Lower lobe of right lung (tissue), 2 donors: ENCODE measurements at regions not wholly inside any gene's neighbourhood (a gene's known extent, or its start where the extent isn't known, plus 50 kb on each side); places are given as distances from the start of the nearest gene placed in this dataset.

Experiments used
- ATAC-seq, 2 donors: fragments of 200-7000 bp; cut with Tn5 transposase; one replicate each; pipeline ENCODE4 v1.9.1; 2020 to 2022; ENCODE audit warnings: mild to moderate bottlenecking in 2 of 2, moderate library complexity in 2 of 2
- DNase-seq: peaks from one replicate; pipeline ENCODE4 v3.0.0-alpha.2; 2020
- H3K27ac ChIP-seq: fragments of 200-600 bp; one replicate; pipeline ENCODE4 v1.8.0; 2022
- H3K27me3 ChIP-seq: fragments of 200-600 bp; one replicate; pipeline ENCODE4 v1.8.0; 2022; ENCODE audit warnings: low read depth
- H3K36me3 ChIP-seq: fragments of 200-600 bp; one replicate; pipeline ENCODE4 v1.8.0; 2022; ENCODE audit warnings: mild to moderate bottlenecking
- H3K4me1 ChIP-seq: fragments of 200-600 bp; one replicate; pipeline ENCODE4 v1.8.0; 2022
- H3K4me3 ChIP-seq: fragments of 200-600 bp; one replicate; pipeline ENCODE4 v1.8.0; 2022; ENCODE audit warnings: mild to moderate bottlenecking
- H3K9me3 ChIP-seq: fragments of 200-600 bp; one replicate; pipeline ENCODE4 v1.8.0; 2022
- intact Hi-C: fragments of 100-400 bp; cut with DNase I; formaldehyde crosslinking; loops from one replicate; pipeline ENCODE4 v1.11.0; 2022
- TF ChIP-seq, protein P1 (sequence below): fragments of 200-600 bp; IDR thresholded peaks from one replicate; pipeline ENCODE4 v1.8.0; 2022; ENCODE audit warnings: antibody characterized with exemption, mild to moderate bottlenecking
- donor health status: DM: no; HTN: yes; CAD: no; lungs with severe emphysema.

DNA sequence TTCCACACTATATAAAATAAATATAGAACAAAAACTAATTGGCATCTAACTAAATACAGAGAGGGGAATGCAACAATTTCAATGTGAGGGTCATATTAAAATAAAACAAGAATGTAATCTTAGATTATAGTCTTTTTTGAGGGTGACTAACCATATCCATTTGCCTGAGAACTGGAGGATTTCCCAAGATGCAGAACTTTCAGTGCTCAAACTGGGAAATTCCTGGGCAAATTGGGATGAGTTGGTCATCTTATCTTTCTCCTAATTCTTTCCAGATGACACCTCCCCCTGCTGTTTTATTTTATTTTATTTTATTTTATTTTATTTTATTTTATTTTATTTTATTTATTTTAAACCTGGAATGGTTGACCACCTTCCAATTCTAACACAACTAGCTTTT, 846.2 kb downstream of the SLC4A3 start:
- no peaks in the 10 kb centered on the region for H3K4me1 ChIP-seq
- ATAC-seq, result no peak
- no peak for DNase-seq
- no peaks in the 10 kb centered on the region for H3K27me3 ChIP-seq
- intact Hi-C loops, result no loop called here
- H3K27ac ChIP-seq, result no peak overlapping the region
- H3K4me3 ChIP-seq, result no peak overlapping the region
- no peaks in the 10 kb centered on the region for H3K9me3 ChIP-seq
- TF ChIP-seq, protein P1, sequence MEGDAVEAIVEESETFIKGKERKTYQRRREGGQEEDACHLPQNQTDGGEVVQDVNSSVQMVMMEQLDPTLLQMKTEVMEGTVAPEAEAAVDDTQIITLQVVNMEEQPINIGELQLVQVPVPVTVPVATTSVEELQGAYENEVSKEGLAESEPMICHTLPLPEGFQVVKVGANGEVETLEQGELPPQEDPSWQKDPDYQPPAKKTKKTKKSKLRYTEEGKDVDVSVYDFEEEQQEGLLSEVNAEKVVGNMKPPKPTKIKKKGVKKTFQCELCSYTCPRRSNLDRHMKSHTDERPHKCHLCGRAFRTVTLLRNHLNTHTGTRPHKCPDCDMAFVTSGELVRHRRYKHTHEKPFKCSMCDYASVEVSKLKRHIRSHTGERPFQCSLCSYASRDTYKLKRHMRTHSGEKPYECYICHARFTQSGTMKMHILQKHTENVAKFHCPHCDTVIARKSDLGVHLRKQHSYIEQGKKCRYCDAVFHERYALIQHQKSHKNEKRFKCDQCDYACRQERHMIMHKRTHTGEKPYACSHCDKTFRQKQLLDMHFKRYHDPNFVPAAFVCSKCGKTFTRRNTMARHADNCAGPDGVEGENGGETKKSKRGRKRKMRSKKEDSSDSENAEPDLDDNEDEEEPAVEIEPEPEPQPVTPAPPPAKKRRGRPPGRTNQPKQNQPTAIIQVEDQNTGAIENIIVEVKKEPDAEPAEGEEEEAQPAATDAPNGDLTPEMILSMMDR, result no peak
- no peaks in the 10 kb centered on the region for H3K36me3 ChIP-seq

DNA sequence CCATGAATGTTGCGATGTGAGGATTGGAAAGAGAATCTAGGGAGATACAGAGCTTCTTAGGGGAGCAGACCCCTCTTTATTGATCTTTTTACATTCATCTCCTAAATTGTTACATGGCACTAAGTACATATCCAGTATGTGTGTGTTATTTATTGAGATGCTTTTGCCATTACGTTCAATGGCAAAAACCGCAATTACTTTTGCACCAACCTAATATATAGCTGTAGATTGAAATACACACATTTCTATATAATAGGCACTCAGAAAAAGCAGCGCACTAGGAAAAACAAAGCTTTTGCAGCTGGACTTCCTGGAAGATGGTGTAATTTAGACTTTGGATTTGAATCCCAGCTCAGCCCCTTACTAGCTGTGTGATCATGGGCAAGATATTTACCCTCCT, 849.4 kb downstream of the SLC4A3 start:
- DNase-seq (no peak), ATAC-seq (no peak)
- Histone ChIP-seq H3K4me1 (no peaks in the 10 kb centered on the region), H3K36me3 (no peaks in the 10 kb centered on the region), H3K27me3 (no peaks in the 10 kb centered on the region), H3K4me3 (no peak overlapping the region), H3K27ac (no peak overlapping the region), H3K9me3 (no peaks in the 10 kb centered on the region)
- TF ChIP-seq, protein P1, result no peak
- intact Hi-C loops, result no loop called here

DNA sequence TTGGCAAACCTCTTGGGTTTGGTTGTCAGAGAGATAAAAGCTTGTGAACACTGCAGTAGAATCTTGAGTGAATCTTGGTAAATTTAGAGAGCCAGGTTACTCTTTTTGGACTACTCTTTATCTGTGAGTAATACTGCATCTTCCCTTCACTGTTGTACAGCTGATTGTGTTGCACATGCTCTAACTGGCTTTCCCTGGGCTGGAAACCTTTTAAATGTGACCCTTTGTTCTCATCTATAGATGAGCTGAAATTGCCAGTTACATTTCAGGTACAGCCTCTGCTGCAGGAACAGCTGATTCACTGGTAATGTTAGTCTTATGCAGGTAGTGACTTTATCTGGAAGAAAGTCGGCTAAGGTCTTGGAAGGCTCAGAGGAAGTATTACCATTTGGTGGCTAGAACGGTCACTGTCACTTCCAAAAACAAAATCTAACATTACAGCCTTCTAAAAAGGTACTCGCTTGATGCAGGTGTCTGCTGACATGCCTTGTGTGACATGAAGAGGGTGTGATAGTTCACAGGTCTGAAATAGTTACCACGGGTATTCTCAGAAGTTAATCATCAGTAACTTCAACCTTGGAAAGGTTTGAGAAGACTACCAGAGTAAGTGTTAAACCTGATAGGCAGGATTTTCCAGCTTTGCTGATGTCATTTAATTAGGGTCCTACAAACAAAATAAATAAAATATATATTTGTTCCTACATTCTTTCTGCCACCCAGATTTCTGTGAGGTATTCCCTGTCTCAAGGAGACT, 851.1 kb downstream of the SLC4A3 start:
- Histone ChIP-seq H3K27ac (no peak overlapping the region), H3K27me3 (no peaks in the 10 kb centered on the region), H3K36me3 (no peaks in the 10 kb centered on the region), H3K4me1 (no peaks in the 10 kb centered on the region), H3K4me3 (no peak overlapping the region), H3K9me3 (no peaks in the 10 kb centered on the region)
- no peak for ATAC-seq
- DNase-seq, result no peak
- TF ChIP-seq, protein P1, result no peak
- intact Hi-C loops, result no loop called here

DNA sequence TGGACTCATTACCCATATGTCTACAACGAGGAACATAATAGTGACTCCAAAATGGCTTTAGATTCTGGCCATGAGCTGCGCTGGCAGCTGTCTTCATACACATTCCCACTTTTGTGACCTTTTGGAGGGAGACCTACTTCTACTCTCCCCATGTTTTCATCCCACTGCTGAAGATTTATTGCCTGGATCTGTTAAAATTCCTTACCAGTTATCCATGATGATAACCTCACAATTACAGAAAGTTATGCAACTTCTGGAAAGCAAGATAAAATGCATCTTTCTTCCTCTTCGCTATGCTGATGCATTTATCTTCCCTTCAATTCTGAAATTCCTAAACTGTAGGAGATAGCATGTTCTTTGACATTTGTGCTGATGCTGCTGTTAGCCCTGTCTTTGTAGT, 855.3 kb downstream of the SLC4A3 start:
- intact Hi-C loops, result no loop called here
- Histone ChIP-seq H3K4me3 (no peak overlapping the region), H3K27me3 (no peaks in the 10 kb centered on the region), H3K9me3 (no peaks in the 10 kb centered on the region), H3K36me3 (no peaks in the 10 kb centered on the region), H3K4me1 (no peaks in the 10 kb centered on the region), H3K27ac (no peak overlapping the region)
- ATAC-seq, result no peak
- no peak for DNase-seq
- TF ChIP-seq, protein P1, result no peak

DNA sequence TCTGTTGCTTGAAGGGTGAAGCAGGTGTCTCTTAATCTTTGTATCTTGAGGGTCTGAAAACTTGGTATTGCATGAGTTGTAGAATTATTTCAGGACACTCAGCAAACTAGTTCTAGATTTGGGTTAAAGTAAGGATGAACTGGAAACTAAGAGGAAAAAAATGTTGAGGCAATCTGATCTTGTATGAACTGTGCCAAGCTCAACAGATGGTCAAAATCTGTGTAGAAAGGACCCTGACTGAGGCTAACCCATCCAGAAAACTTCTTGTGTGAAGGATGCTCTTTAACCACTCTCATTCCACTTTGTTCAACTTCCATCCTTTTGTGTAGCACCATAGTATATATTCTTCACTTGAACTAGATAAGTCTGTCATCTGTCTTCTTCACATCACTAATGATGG, 861.7 kb downstream of the SLC4A3 start:
- no peak for DNase-seq
- TF ChIP-seq, protein P1, result no peak
- Histone ChIP-seq H3K4me3 (no peak overlapping the region), H3K9me3 (no peaks in the 10 kb centered on the region), H3K36me3 (no peaks in the 10 kb centered on the region), H3K27me3 (no peaks in the 10 kb centered on the region), H3K27ac (no peak overlapping the region), H3K4me1 (no peaks in the 10 kb centered on the region)
- no peak for ATAC-seq
- intact Hi-C loops, result no loop called here
